ENCODE measurements at regions not wholly inside any gene's neighbourhood (a gene's known extent, or its start where the extent isn't known, plus 50 kb on each side); places are given as distances from the start of the nearest gene placed in this dataset.

DNA sequence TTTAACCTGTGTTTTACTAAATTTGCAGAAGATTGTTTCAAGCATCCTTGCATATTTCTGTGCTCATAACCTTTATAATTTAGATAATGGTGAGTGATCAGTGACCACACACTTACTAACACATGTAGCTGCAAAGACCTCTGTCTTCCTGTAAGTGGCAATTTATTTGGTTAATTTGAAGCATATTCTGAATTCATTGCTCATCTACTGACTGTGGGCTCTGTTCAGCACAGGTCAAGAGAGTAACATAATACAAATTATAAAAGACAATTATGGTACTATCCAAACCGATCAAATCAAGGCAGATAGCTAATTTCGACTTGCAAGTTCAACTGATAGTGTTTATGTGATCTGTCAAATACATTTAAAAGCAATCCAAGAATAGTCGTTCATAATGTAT is 223.9 kb upstream of the FAM98A start:
- no CpG with 5 or more reads among the region's 3 CpGs for WGBS (ENCODE audit: insufficient coverage)
- H3K4me3 Mint-ChIP-seq = no peak overlapping the region
- Histone ChIP-seq H4K20me1 (ENCODE audit: insufficient read depth, low read length) (no peaks in the 10 kb centered on the region), H3K9me3 (replicated peaks in 1 of 2; ENCODE audit: control insufficient read depth in 1 of 2, insufficient read depth in 1 of 2, low read length in 2 of 2) (peaks cover 0 to 3% of the 10 kb centered on the region in 2 donors), H2AFZ (ENCODE audit: insufficient read depth, low read depth, low read length, poor library complexity, severe bottlenecking) (no peak overlapping the region), H3K27me3 (ENCODE audit: control insufficient read depth in 2 of 2, insufficient read depth in 2 of 2, low read length in 2 of 2) (no peaks in the 10 kb centered on the region), H3K4me1 (ENCODE audit: control insufficient read depth in 1 of 2, insufficient read depth in 2 of 2, low read length in 2 of 2) (no peaks in the 10 kb centered on the region), H3K79me2 (ENCODE audit: insufficient read depth, low read length) (no peaks in the 10 kb centered on the region), H3K27ac (ENCODE audit: low read depth in 1 of 2, low read length in 2 of 2) (no peak overlapping the region), H3K4me3 (replicated peaks in 1 of 3; ENCODE audit: low read depth in 2 of 3, low read length in 3 of 3) (no peak overlapping the region), H3K9ac (ENCODE audit: insufficient read depth, low read length, poor library complexity, severe bottlenecking) (no peak overlapping the region), H3K36me3 (replicated peaks in 1 of 2; ENCODE audit: control insufficient read depth in 1 of 2, insufficient read depth in 2 of 2, low read length in 2 of 2) (no peaks in the 10 kb centered on the region), H3K4me2 (replicated peaks; ENCODE audit: extremely low read depth, low read length, poor library complexity, severe bottlenecking) (no peak overlapping the region)
- H3K9me3 Mint-ChIP-seq = peaks cover 2 to 12% (median 9%) of the 10 kb centered on the region in 7 donors
- intact Hi-C loops (cut with micrococcal nuclease) = no loop called here
- no peak overlapping the region for H3K27ac Mint-ChIP-seq
- H3K27me3 Mint-ChIP-seq (ENCODE audit: low read depth in 3 of 3) = peaks cover 0 to 1% (median 1%) of the 10 kb centered on the region in 3 donors
- no peaks in the 10 kb centered on the region for H3K4me1 Mint-ChIP-seq
- no peaks in the 10 kb centered on the region for H3K36me3 Mint-ChIP-seq
- TF ChIP-seq, protein P1, sequence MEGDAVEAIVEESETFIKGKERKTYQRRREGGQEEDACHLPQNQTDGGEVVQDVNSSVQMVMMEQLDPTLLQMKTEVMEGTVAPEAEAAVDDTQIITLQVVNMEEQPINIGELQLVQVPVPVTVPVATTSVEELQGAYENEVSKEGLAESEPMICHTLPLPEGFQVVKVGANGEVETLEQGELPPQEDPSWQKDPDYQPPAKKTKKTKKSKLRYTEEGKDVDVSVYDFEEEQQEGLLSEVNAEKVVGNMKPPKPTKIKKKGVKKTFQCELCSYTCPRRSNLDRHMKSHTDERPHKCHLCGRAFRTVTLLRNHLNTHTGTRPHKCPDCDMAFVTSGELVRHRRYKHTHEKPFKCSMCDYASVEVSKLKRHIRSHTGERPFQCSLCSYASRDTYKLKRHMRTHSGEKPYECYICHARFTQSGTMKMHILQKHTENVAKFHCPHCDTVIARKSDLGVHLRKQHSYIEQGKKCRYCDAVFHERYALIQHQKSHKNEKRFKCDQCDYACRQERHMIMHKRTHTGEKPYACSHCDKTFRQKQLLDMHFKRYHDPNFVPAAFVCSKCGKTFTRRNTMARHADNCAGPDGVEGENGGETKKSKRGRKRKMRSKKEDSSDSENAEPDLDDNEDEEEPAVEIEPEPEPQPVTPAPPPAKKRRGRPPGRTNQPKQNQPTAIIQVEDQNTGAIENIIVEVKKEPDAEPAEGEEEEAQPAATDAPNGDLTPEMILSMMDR (IDR thresholded peaks at IDR 0.05) = no peak
- no peak for DNase-seq

DNA sequence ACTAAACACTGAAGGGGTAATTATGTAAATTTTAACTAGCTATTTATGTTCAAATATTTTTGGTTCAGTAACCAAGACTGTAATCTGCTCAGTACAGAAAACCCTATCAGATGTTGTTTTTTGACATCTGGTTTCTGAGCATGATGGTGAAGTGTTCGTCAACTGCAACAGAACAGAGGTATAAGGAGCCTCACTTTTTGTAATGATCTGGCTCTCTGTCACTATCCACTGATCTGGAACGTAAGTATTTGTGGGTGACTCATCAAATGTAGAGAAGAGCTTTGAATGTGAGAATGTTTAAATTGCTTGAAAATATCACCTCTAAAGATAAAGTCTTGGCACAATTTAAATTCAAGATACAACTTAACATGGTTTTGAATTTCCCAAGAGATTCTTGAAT is 213.6 kb upstream of the FAM98A start:
- Mint-ChIP-seq H3K36me3 (no peaks in the 10 kb centered on the region), H3K4me1 (no peaks in the 10 kb centered on the region), H3K27ac (no peak overlapping the region), H3K9me3 (peaks cover 0 to 7% (median 1%) of the 10 kb centered on the region in 7 donors), H3K27me3 (ENCODE audit: low read depth in 3 of 3) (peaks cover 0 to 3% (median 0%) of the 10 kb centered on the region in 3 donors), H3K4me3 (no peak overlapping the region)
- Histone ChIP-seq H3K9ac (ENCODE audit: insufficient read depth, low read length, poor library complexity, severe bottlenecking) (no peak overlapping the region), H3K27me3 (ENCODE audit: control insufficient read depth in 2 of 2, insufficient read depth in 2 of 2, low read length in 2 of 2) (no peaks in the 10 kb centered on the region), H3K36me3 (replicated peaks in 1 of 2; ENCODE audit: control insufficient read depth in 1 of 2, insufficient read depth in 2 of 2, low read length in 2 of 2) (no peaks in the 10 kb centered on the region), H3K4me1 (ENCODE audit: control insufficient read depth in 1 of 2, insufficient read depth in 2 of 2, low read length in 2 of 2) (no peaks in the 10 kb centered on the region), H3K9me3 (replicated peaks in 1 of 2; ENCODE audit: control insufficient read depth in 1 of 2, insufficient read depth in 1 of 2, low read length in 2 of 2) (no peaks in the 10 kb centered on the region), H3K4me3 (replicated peaks in 1 of 3; ENCODE audit: low read depth in 2 of 3, low read length in 3 of 3) (no peak overlapping the region), H3K4me2 (replicated peaks; ENCODE audit: extremely low read depth, low read length, poor library complexity, severe bottlenecking) (no peak overlapping the region), H3K79me2 (ENCODE audit: insufficient read depth, low read length) (no peaks in the 10 kb centered on the region), H2AFZ (ENCODE audit: insufficient read depth, low read depth, low read length, poor library complexity, severe bottlenecking) (no peak overlapping the region), H3K27ac (ENCODE audit: low read depth in 1 of 2, low read length in 2 of 2) (no peak overlapping the region), H4K20me1 (ENCODE audit: insufficient read depth, low read length) (no peaks in the 10 kb centered on the region)
- no peak for DNase-seq
- TF ChIP-seq, protein P1 (IDR thresholded peaks at IDR 0.05) = no peak
- intact Hi-C loops (cut with micrococcal nuclease) = no loop called here
- no CpG with 5 or more reads among the region's 2 CpGs for WGBS (ENCODE audit: insufficient coverage)

Measured in CD14-positive monocyte (primary cell).